ENCODE measurements at regions not wholly inside any gene's neighbourhood (a gene's known extent, or its start where the extent isn't known, plus 50 kb on each side); places are given as distances from the start of the nearest gene placed in this dataset.

DNA sequence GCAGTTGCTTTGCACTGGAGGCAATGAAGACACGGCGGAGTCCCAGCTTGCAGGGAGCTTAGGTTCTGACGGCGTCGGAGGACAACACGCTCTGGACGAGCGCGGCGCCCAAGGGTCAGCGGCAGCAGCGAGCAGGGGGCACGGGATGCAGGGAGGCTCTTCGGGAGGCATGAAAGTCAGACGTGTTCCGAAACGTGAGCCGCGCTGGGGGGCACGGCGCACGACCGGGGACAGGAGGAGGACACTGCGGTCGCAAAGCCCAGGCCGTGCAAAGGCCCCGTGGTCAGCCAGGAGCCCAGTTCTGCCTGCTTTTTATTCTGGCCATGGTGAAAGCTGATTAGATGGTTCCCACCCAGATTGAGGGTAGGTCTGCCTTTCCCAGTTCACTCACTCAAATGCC lies 294.6 kb downstream of the SNAPC1 start:
- Histone ChIP-seq H3K27ac (ENCODE audit: low read depth in 1 of 2, low read length in 1 of 2) (no peak overlapping the region), H3K9ac (ENCODE audit: insufficient read depth in 1 of 2, low read length in 2 of 2) (no peak overlapping the region), H3K9me3 (ENCODE audit: control insufficient read depth in 4 of 4, insufficient read depth in 3 of 4, low read length in 3 of 4) (peaks cover 0 to 1% (median under 1%) of the 10 kb centered on the region in 4 donors), H3K36me3 (ENCODE audit: control insufficient read depth in 4 of 4, insufficient read depth in 4 of 4, low read length in 4 of 4) (no peaks in the 10 kb centered on the region), H3K4me1 (ENCODE audit: control insufficient read depth in 5 of 5, insufficient read depth in 5 of 5, low read length in 5 of 5) (no peaks in the 10 kb centered on the region), H3K27me3 (ENCODE audit: control insufficient read depth in 3 of 3, insufficient read depth in 3 of 3, low read length in 2 of 3) (no peaks in the 10 kb centered on the region), H3K4me3 (no peak overlapping the region)
- DNase-seq (no peak), ATAC-seq (ENCODE audit: insufficient read depth, low FRiP score) (no peak)
- 97 to 98% methylated on average over 27 of the region's 27 CpGs for WGBS, 2 donors
- TF ChIP-seq CTCF (IDR thresholded peaks at IDR 0.05; ENCODE audit: control extremely low read depth, extremely low read depth), result no peak

DNA sequence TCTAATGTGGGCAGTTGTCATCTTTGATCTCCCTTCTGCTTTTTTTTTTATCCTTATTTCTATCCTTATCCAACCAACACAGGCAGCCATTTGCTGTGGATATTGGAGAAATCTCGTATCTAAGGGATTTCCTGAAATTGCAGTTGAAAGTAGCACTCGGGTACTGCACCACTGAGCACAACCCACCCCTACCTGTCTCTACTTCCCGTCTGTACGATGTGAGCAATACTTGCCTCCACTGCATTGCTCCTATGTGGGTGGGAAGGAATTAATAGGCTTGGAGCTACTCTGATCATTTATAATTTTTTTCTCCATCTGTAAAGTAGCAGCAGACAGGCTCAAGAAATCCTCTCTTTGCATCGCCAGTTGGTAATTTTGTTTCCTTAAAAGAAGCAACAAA lies 300.4 kb downstream of the SNAPC1 start:
- no peak overlapping the region for H3K9ac ChIP-seq (ENCODE audit: insufficient read depth in 1 of 2, low read length in 2 of 2)
- no peaks in the 10 kb centered on the region for H3K9me3 ChIP-seq (ENCODE audit: control insufficient read depth in 4 of 4, insufficient read depth in 3 of 4, low read length in 3 of 4)
- no peaks in the 10 kb centered on the region for H3K4me1 ChIP-seq (ENCODE audit: control insufficient read depth in 5 of 5, insufficient read depth in 5 of 5, low read length in 5 of 5)
- no peak for ATAC-seq (ENCODE audit: insufficient read depth, low FRiP score)
- H3K4me3 ChIP-seq, result no peak overlapping the region
- H3K27me3 ChIP-seq (ENCODE audit: control insufficient read depth in 3 of 3, insufficient read depth in 3 of 3, low read length in 2 of 3), result no peaks in the 10 kb centered on the region
- no peak for TF ChIP-seq CTCF (IDR thresholded peaks at IDR 0.05; ENCODE audit: control extremely low read depth, extremely low read depth)
- H3K27ac ChIP-seq (ENCODE audit: low read depth in 1 of 2, low read length in 1 of 2), result no peak overlapping the region
- DNase-seq, result no peak
- WGBS, 2 donors, result 77 to 89% methylated on average over 5 of the region's 5 CpGs
- no peaks in the 10 kb centered on the region for H3K36me3 ChIP-seq (ENCODE audit: control insufficient read depth in 4 of 4, insufficient read depth in 4 of 4, low read length in 4 of 4)

DNA sequence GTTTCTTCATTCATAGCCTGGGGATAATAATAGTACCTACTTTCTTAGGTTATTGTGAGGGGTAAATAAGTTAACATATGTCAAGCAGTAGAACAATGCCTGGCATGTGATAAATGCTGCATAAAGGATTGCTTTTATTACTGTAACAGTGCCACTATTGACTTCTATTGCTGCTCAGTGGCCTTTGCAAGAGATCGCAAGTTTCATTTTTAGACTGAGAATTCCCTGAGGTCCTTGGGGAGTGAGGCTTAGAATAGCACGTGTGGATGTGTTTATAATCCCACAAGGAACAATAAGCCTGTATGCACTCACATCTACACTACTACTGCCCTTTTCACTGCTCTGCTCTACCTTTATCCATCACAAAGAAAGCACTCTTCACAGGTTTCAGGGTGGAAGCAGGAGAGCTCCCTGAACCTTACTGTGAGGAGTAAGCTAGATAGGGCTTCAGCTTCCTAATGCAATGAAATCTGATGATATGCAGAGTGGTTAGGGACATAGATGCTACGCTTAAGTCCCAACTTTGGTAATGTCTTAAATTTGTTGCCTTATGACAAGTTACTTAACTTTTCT lies 302.6 kb downstream of the SNAPC1 start:
- no peaks in the 10 kb centered on the region for H3K4me1 ChIP-seq (ENCODE audit: control insufficient read depth in 5 of 5, insufficient read depth in 5 of 5, low read length in 5 of 5)
- no peak for DNase-seq
- H3K9me3 ChIP-seq (ENCODE audit: control insufficient read depth in 4 of 4, insufficient read depth in 3 of 4, low read length in 3 of 4), result no peaks in the 10 kb centered on the region
- H3K9ac ChIP-seq (ENCODE audit: insufficient read depth in 1 of 2, low read length in 2 of 2), result no peak overlapping the region
- H3K36me3 ChIP-seq (ENCODE audit: control insufficient read depth in 4 of 4, insufficient read depth in 4 of 4, low read length in 4 of 4), result no peaks in the 10 kb centered on the region
- ATAC-seq (ENCODE audit: insufficient read depth, low FRiP score), result no peak
- no peak for TF ChIP-seq CTCF (IDR thresholded peaks at IDR 0.05; ENCODE audit: control extremely low read depth, extremely low read depth)
- no peaks in the 10 kb centered on the region for H3K27me3 ChIP-seq (ENCODE audit: control insufficient read depth in 3 of 3, insufficient read depth in 3 of 3, low read length in 2 of 3)
- no peak overlapping the region for H3K27ac ChIP-seq (ENCODE audit: low read depth in 1 of 2, low read length in 1 of 2)
- no peak overlapping the region for H3K4me3 ChIP-seq
- WGBS, 2 donors, result 66 to 77% methylated on average over 3 of the region's 3 CpGs

GRCh38 chr14:62066304-62066703 lies 304.1 kb downstream of the SNAPC1 start:
- H3K4me1 ChIP-seq (ENCODE audit: control insufficient read depth in 5 of 5, insufficient read depth in 5 of 5, low read length in 5 of 5), result peaks cover 0 to 4% (median 0%) of the 10 kb centered on the region in 5 donors
- H3K27ac ChIP-seq (ENCODE audit: low read depth in 1 of 2, low read length in 1 of 2), result no peak overlapping the region
- no peak for TF ChIP-seq CTCF (IDR thresholded peaks at IDR 0.05; ENCODE audit: control extremely low read depth, extremely low read depth)
- H3K4me3 ChIP-seq, result no peak overlapping the region
- H3K9ac ChIP-seq (ENCODE audit: insufficient read depth in 1 of 2, low read length in 2 of 2), result no peak overlapping the region
- WGBS, 2 donors, result 57 to 82% methylated on average over 2 of the region's 2 CpGs
- H3K9me3 ChIP-seq (ENCODE audit: control insufficient read depth in 4 of 4, insufficient read depth in 3 of 4, low read length in 3 of 4), result no peaks in the 10 kb centered on the region
- no peaks in the 10 kb centered on the region for H3K27me3 ChIP-seq (ENCODE audit: control insufficient read depth in 3 of 3, insufficient read depth in 3 of 3, low read length in 2 of 3)
- no peak for DNase-seq
- no peak for ATAC-seq (ENCODE audit: insufficient read depth, low FRiP score)
- no peaks in the 10 kb centered on the region for H3K36me3 ChIP-seq (ENCODE audit: control insufficient read depth in 4 of 4, insufficient read depth in 4 of 4, low read length in 4 of 4)
